DMS153 (cell line): ENCODE measurements at regions not wholly inside any gene's neighbourhood (a gene's known extent, or its start where the extent isn't known, plus 50 kb on each side); places are given as distances from the start of the nearest gene placed in this dataset.
"Not testable (repeated sequence)": the region's sequence is repeated elsewhere in the genome, so short reads cannot be mapped to it uniquely, and the experiment has no call there.

Source experiments
- DNase-seq: peaks from one replicate; lab custom pipeline; 2025; lab: John Stamatoyannopoulos, UW

DNA sequence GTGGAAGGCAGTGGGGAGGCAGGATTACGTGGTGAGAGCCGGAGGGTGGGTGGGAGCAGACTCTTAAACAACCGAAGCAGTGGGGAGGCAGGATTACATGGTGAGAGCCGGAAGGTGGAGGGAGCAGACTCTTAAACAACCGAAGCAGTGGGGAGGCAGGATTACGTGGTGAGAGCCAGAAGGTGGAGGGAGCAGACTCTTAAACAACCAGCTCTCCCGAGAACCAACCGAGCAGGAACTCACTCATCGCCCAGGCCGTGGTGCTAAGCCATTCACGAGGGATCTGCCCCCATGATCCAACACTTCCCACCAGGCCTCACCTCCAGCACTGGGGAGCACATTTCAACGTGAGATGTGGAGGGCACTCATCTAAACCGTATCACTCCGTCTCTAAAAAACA is 87.7 kb downstream of the RTP5 start:
- no peak for DNase-seq

- no peak for DNase-seq
Observed at GRCh38 chr2:241958818-241959545, 89.5 kb downstream of the RTP5 start.

GRCh38 chr2:241959751-241960269 is 90.3 kb downstream of the RTP5 start:
- no peak for DNase-seq

DNA sequence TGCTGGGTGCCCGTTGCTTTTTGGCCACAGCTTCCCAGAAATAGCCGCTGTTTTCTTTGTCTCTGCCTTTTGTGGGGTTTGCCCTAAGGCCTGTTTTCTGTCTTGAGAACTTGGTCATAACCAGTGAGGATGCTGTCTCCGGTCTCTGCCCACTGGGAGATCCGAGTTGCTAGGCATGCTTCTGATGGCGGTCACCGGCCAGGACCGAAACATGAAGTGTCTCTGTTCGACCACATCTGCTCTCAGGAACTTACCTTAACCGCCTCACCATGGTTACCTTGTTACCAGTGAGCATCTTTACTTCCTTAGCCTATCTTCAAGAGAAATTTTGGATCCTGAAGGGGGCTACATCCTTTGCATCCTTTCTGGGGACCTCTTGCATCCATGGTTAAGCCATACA is 91.9 kb downstream of the RTP5 start:
- DNase-seq: no peak

DNA sequence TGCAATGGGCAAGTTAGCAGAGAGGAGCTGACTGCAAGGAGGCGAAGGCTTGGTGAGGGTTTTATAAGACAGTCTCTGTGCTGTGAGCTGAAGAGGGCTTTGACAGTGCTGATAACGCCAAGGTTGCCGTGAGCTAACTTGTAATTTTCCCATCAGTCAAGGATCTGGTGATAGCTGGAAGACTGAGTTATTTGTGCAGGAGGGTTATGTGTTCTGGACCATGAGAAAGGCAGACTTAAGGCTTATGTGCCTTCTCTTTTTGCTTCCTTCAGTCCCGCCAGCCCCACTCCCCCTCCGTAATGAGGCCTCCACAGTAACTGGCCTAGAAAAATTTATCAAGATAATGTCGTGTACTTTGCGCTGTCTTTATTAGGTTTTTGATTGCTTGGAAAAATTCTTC is 94.6 kb downstream of the RTP5 start:
- no peak for DNase-seq

- DNase-seq: no peak
Observed at GRCh38 chr2:241965931-241966412, 96.4 kb downstream of the RTP5 start.

- no peak for DNase-seq
Observed at GRCh38 chr2:241966647-241967466, 97.3 kb downstream of the RTP5 start.

DNA sequence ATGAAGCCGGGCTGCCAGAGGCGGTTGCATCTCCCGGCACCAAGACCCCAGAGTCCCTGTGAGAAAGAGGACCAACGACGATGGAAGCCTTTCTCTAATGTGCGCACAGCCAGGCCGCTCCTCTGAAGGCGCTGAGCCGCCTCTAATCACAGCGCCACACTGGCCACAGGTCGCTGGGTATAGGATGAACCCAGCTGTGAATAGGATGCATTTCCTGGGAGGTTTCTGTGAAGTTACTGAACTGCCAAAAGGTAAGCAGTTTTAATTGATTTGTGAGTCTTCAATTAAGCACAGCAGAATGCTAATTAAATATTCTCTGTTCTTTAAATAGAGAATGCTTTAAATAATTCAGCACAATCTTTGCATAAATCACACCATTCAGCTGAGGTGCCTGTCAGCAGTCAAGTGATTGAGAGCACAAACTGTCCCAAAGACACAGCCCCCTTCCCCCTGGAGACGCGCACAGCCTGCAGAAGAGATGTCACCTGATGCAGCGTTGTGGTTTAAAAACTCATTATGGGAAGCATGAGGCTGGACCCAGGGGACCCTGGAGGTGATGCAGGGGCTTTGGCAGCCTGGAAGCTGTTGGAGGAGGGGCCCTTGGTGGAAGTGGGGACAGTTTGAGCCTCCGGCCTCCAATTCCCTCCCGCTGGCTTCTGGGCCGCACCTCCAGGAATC is 98.1 kb downstream of the RTP5 start:
- DNase-seq: no peak

GRCh38 chr2:241968417-241968816 is 98.9 kb downstream of the RTP5 start:
- DNase-seq: no peak

- not testable (repeated sequence) for DNase-seq
Observed at GRCh38 chr2:241969182-241969581, 99.7 kb downstream of the RTP5 start.

DNA sequence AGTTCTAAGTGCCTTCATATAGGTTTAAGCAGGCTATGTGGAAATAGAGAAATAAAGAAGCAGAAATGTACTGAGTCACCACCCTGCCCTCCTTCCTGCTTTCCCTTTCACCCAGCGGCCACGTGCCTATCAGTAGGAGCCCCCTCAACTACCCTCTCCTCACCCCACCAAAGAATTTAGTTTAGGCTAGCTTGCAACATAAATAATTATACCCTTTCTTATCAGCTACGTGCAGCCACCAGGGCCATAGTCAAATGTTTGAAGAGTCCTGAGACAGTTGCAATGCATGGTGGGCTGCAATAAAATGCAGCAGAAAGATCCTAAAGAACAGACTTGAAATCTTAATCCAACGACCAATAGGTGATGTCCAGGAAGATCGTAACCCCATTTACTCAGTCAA is 101.2 kb downstream of the RTP5 start:
- no peak for DNase-seq

- DNase-seq: no peak
Observed at GRCh38 chr2:241974096-241974495, 104.6 kb downstream of the RTP5 start.

GRCh38 chr2:241974851-241975592 is 105.5 kb downstream of the RTP5 start:
- DNase-seq: no peak

DNA sequence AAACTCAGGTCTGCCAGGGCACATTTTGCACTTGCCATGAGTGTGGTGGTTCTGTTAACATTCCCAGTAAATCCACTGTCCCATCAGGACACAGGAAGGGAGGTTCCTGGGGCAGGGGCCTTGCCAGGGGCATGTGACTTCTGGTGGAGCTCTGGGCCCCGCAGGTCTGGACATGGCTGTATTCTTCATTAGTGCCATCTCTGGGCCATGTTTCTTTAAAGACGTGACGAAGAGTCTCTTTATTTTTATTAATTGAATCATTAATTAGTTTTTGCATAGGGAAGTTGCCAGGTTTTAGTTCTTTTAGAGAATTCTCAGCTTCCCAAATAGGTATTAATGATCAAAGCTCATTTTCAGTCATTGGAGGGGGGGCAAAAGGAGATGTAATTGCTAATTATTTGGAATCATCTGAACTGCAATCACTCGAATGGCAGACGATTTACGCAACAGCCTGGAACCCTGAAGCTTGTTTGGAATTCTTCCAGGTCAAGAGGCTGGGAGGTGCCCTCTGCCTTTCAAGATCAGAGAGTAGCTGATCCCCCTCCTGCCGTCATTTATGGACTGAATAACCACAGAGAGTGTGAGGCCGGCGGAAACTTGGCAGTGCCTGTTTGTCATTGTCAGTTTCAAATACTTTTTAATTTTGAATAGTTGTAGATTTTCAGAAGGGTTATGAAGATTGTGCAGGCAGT is 106.2 kb downstream of the RTP5 start:
- no peak for DNase-seq

DNA sequence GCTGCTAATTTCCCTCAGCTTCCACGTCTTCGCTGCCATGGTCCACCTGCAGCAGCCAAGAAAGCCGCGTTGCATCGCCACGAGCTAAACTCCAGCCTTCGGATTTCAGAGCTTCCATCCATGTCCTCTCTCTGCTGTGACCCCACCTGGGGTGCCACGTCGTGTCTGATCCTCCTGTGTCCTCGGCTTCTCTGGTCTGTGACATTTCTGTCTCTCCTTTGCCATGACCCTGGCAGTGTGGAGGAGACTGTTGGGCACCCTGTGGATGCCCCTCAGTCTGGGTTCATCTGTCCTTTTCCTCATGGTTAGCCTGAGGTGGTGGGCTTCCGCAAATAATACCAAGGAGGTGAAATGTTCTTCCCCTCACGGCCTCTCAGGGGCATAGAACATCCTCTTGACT is 106.8 kb downstream of the RTP5 start:
- DNase-seq: no peak

- no peak for DNase-seq
Observed at GRCh38 chr2:241977557-241978300, 108.2 kb downstream of the RTP5 start.

GRCh38 chr2:241978670-241979069 is 109.1 kb downstream of the RTP5 start:
- no peak for DNase-seq

GRCh38 chr2:241980193-241980592 is 110.7 kb downstream of the RTP5 start:
- DNase-seq: no peak

DNA sequence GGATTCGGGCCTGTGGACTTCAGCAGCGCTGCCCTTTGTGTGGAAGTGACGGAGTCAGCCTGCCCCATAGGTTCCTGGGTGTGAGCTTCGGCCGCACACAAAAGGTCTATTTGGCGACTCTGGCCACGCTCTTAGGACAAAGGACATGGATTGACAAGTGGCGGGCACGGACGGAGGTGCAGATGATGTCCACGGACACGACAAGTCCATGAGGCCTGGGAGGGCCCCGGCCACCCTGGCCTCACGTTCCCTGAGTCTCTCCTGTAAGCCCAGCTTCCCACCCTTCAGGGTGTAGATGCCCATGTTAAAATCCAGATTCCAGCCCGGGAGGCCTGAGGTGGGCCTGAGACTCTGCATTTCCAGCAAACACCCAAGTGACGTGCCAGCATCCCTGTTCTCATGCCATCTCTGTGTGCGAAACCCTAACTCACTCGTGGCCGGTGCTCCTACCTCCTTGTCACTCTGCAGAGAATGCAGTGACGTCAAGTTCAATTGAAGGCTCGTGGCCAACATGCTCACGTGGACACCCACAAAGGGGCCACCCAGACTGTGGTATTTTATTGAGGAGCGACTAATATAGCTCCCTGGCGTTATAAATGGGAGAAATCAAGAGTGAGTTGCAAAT is 111.7 kb downstream of the RTP5 start:
- DNase-seq: no peak
